ENCODE measurements at regions not wholly inside any gene's neighbourhood (a gene's known extent, or its start where the extent isn't known, plus 50 kb on each side); places are given as distances from the start of the nearest gene placed in this dataset.

DNA sequence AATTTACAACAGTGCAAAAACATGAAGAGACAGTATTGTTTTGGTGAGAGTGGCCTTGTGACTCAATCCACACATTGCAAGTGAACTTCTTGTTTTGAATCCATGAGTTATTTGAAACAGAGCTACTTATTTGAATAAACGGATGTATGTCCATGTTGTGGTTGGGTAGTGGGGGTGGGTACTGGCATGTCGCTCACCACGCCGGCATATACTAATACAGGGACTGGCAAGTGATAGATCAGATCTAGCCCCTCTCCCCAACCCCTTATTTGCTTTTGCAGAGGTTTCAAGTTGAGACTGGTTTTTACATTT, 83.8 kb downstream of the EDEM1 start:
- TF ChIP-seq, protein P1, sequence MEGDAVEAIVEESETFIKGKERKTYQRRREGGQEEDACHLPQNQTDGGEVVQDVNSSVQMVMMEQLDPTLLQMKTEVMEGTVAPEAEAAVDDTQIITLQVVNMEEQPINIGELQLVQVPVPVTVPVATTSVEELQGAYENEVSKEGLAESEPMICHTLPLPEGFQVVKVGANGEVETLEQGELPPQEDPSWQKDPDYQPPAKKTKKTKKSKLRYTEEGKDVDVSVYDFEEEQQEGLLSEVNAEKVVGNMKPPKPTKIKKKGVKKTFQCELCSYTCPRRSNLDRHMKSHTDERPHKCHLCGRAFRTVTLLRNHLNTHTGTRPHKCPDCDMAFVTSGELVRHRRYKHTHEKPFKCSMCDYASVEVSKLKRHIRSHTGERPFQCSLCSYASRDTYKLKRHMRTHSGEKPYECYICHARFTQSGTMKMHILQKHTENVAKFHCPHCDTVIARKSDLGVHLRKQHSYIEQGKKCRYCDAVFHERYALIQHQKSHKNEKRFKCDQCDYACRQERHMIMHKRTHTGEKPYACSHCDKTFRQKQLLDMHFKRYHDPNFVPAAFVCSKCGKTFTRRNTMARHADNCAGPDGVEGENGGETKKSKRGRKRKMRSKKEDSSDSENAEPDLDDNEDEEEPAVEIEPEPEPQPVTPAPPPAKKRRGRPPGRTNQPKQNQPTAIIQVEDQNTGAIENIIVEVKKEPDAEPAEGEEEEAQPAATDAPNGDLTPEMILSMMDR (IDR thresholded peaks at IDR 0.05; ENCODE audit: insufficient read depth, low read length, poor library complexity, severe bottlenecking): no peak
- TF ChIP-seq EZH2phosphoT487 (conservative IDR thresholded peaks at IDR 0.05; ENCODE audit: low read length): no peak
